ENCODE measurements at regions not wholly inside any gene's neighbourhood (a gene's known extent, or its start where the extent isn't known, plus 50 kb on each side); places are given as distances from the start of the nearest gene placed in this dataset.

GRCh38 chr7:52021343-52021742, 704.7 kb upstream of the COBL start:
- Histone ChIP-seq H3K4me3 (ENCODE audit: low read length) (no peak overlapping the region), H3K9me2 (replicated peaks; ENCODE audit: control insufficient read depth, low read length) (no peaks in the 10 kb centered on the region), H3K36me3 (ENCODE audit: control insufficient read depth, low read length) (no peaks in the 10 kb centered on the region), H3K9me3 (ENCODE audit: control insufficient read depth, insufficient read depth, low read length) (peaks cover 4% of the 10 kb centered on the region; the same call in 1 of the 2 replicates), H3F3A (ENCODE audit: control insufficient read depth, insufficient read depth) (no peaks in the 10 kb centered on the region), H3K27me3 (ENCODE audit: control insufficient read depth, low read length) (no peaks in the 10 kb centered on the region), H3K27ac (ENCODE audit: low read depth, low read length) (no peak overlapping the region), H3K79me2 (ENCODE audit: control insufficient read depth, low read length) (no peaks in the 10 kb centered on the region), H4K20me1 (ENCODE audit: control insufficient read depth, insufficient read depth, low read depth, low read length) (no peaks in the 10 kb centered on the region), H3K4me2 (ENCODE audit: low read length) (no peak overlapping the region), H3K4me1 (ENCODE audit: control insufficient read depth, low read length) (peaks cover 6% of the 10 kb centered on the region)
- TF ChIP-seq EZH2phosphoT487 (IDR thresholded peaks at IDR 0.05; ENCODE audit: borderline replicate concordance, low read length) (no peak), CTCF (IDR thresholded peaks at IDR 0.05; ENCODE audit: low read depth, low read length, poor library complexity, severe bottlenecking) (no peak)

GRCh38 chr7:52018680-52019054, 702.1 kb upstream of the COBL start:
- peaks cover 4% of the 10 kb centered on the region; the same call in 1 of the 2 replicates for H3K9me3 ChIP-seq (ENCODE audit: control insufficient read depth, insufficient read depth, low read length)
- no peaks in the 10 kb centered on the region for H4K20me1 ChIP-seq (ENCODE audit: control insufficient read depth, insufficient read depth, low read depth, low read length)
- no peaks in the 10 kb centered on the region for H3K27me3 ChIP-seq (ENCODE audit: control insufficient read depth, low read length)
- H3K9me2 ChIP-seq (replicated peaks; ENCODE audit: control insufficient read depth, low read length), result no peaks in the 10 kb centered on the region
- H3K79me2 ChIP-seq (ENCODE audit: control insufficient read depth, low read length), result no peaks in the 10 kb centered on the region
- H3F3A ChIP-seq (ENCODE audit: control insufficient read depth, insufficient read depth), result no peaks in the 10 kb centered on the region
- H3K4me1 ChIP-seq (ENCODE audit: control insufficient read depth, low read length), result peaks cover 6% of the 10 kb centered on the region
- H3K27ac ChIP-seq (ENCODE audit: low read depth, low read length), result no peak overlapping the region
- H3K4me2 ChIP-seq (ENCODE audit: low read length), result peak overlapping the region; percentile 66
- TF ChIP-seq EZH2phosphoT487 (IDR thresholded peaks at IDR 0.05; ENCODE audit: borderline replicate concordance, low read length) (no peak), CTCF (IDR thresholded peaks at IDR 0.05; ENCODE audit: low read depth, low read length, poor library complexity, severe bottlenecking) (peak; percentile 33)
- H3K4me3 ChIP-seq (ENCODE audit: low read length), result peak overlapping the region; percentile 65
- H3K36me3 ChIP-seq (ENCODE audit: control insufficient read depth, low read length), result no peaks in the 10 kb centered on the region

GRCh38 chr7:52017802-52018679, 701.4 kb upstream of the COBL start:
- peak overlapping the region; percentile 65 for H3K4me3 ChIP-seq (ENCODE audit: low read length)
- no peaks in the 10 kb centered on the region for H3K27me3 ChIP-seq (ENCODE audit: control insufficient read depth, low read length)
- peaks cover 6% of the 10 kb centered on the region for H3K4me1 ChIP-seq (ENCODE audit: control insufficient read depth, low read length)
- H3K79me2 ChIP-seq (ENCODE audit: control insufficient read depth, low read length), result no peaks in the 10 kb centered on the region
- H3K36me3 ChIP-seq (ENCODE audit: control insufficient read depth, low read length), result no peaks in the 10 kb centered on the region
- peaks cover 4% of the 10 kb centered on the region; the same call in 1 of the 2 replicates for H3K9me3 ChIP-seq (ENCODE audit: control insufficient read depth, insufficient read depth, low read length)
- no peaks in the 10 kb centered on the region for H3K9me2 ChIP-seq (replicated peaks; ENCODE audit: control insufficient read depth, low read length)
- no peak overlapping the region for H3K27ac ChIP-seq (ENCODE audit: low read depth, low read length)
- H4K20me1 ChIP-seq (ENCODE audit: control insufficient read depth, insufficient read depth, low read depth, low read length), result no peaks in the 10 kb centered on the region
- no peak for TF ChIP-seq EZH2phosphoT487 (IDR thresholded peaks at IDR 0.05; ENCODE audit: borderline replicate concordance, low read length)
- peak; percentile 97 for TF ChIP-seq CTCF (IDR thresholded peaks at IDR 0.05; ENCODE audit: low read depth, low read length, poor library complexity, severe bottlenecking)
- H3K4me2 ChIP-seq (ENCODE audit: low read length), result peak overlapping the region; percentile 66
- H3F3A ChIP-seq (ENCODE audit: control insufficient read depth, insufficient read depth), result no peaks in the 10 kb centered on the region

All from DOHH2 (cell line).